Mesenchymal stem cell (in vitro differentiated cells and primary cell): ENCODE measurements at regions not wholly inside any gene's neighbourhood (a gene's known extent, or its start where the extent isn't known, plus 50 kb on each side); places are given as distances from the start of the nearest gene placed in this dataset.
A peak's percentile ranks its signal among the peaks of the same experiment; 100 is the strongest.

Experiments
- DNase-seq: peaks from one replicate; pipeline ENCODE4 v3.0.0-alpha.2; 2013
- H2AFZ ChIP-seq: one replicate; pipeline ENCODE4 v1.6.1; 2013; ENCODE audit warnings: low read depth, mild to moderate bottlenecking, control low read depth, inconsistent platforms, low read length, moderate library complexity
- H2AK5ac ChIP-seq: 2 replicates; pipeline ENCODE4 v1.6.1; 2013; ENCODE audit warnings: low read length, moderate library complexity, mild to moderate bottlenecking, inconsistent platforms; ENCODE audit not compliant: severe bottlenecking
- H2BK120ac ChIP-seq: one replicate; pipeline ENCODE4 v1.6.1; 2013; ENCODE audit warnings: low read depth, mild to moderate bottlenecking, inconsistent platforms, low read length, moderate library complexity
- H2BK12ac ChIP-seq, 2 experiments: one replicate each; pipeline ENCODE4 v1.6.1; 2013; ENCODE audit warnings: inconsistent platforms in 2 of 2, low read length in 2 of 2, mild to moderate bottlenecking in 2 of 2, moderate library complexity in 2 of 2, control low read depth in 1 of 2
- H2BK15ac ChIP-seq: one replicate; pipeline ENCODE4 v1.6.1; 2013; ENCODE audit warnings: mild to moderate bottlenecking, low read depth, inconsistent platforms; ENCODE audit not compliant: poor library complexity, severe bottlenecking
- H2BK5ac ChIP-seq: 2 replicates; pipeline ENCODE4 v1.6.1; 2013; ENCODE audit warnings: low read depth, mild to moderate bottlenecking, low read length, control low read depth, inconsistent platforms; ENCODE audit not compliant: poor library complexity, severe bottlenecking
- H3K14ac ChIP-seq, 2 experiments: one replicate each; pipeline ENCODE4 v1.6.1; 2013; ENCODE audit warnings: inconsistent platforms in 2 of 2, low read length in 2 of 2, control low read depth in 1 of 2, mild to moderate bottlenecking in 1 of 2, moderate library complexity in 1 of 2
- H3K18ac ChIP-seq, 2 experiments: one replicate each; pipeline ENCODE4 v1.6.1; 2013; ENCODE audit warnings: inconsistent platforms in 2 of 2, low read length in 2 of 2, control low read depth in 1 of 2, low read depth in 1 of 2, mild to moderate bottlenecking in 1 of 2
- H3K23ac ChIP-seq, 2 experiments: one replicate each; pipeline ENCODE4 v1.6.1; 2013; ENCODE audit warnings: inconsistent platforms in 2 of 2, low read length in 2 of 2, mild to moderate bottlenecking in 2 of 2, moderate library complexity in 2 of 2, control low read depth in 1 of 2
- H3K27ac ChIP-seq: 2 replicates; pipeline ENCODE4 v1.5.1; 2013; ENCODE audit warnings: mild to moderate bottlenecking, moderate library complexity, low read length, control low read depth, inconsistent platforms; ENCODE audit not compliant: poor library complexity, severe bottlenecking
- H3K27me3 ChIP-seq, 2 experiments: 2 replicates each; pipeline versions ENCODE4 v1.6.1 to v1.7.0; 2013; ENCODE audit warnings: low read length in 2 of 2, mild to moderate bottlenecking in 2 of 2, moderate library complexity in 2 of 2, control low read depth in 1 of 2, inconsistent platforms in 1 of 2; ENCODE audit not compliant: control insufficient read depth in 1 of 2, insufficient read depth in 1 of 2
- H3K36me3 ChIP-seq, 2 experiments: 2 replicates each; pipeline versions ENCODE4 v1.6.1 to v1.7.0; 2013; ENCODE audit warnings: low read length in 2 of 2, control low read depth in 1 of 2, inconsistent platforms in 1 of 2, low read depth in 1 of 2, mild to moderate bottlenecking in 1 of 2; ENCODE audit not compliant: insufficient read depth in 2 of 2, control insufficient read depth in 1 of 2
- H3K4ac ChIP-seq, 2 experiments: one replicate each; pipeline ENCODE4 v1.6.1; 2013; ENCODE audit warnings: inconsistent platforms in 2 of 2, low read length in 2 of 2, mild to moderate bottlenecking in 2 of 2, moderate library complexity in 2 of 2, control low read depth in 1 of 2, low read depth in 1 of 2
- H3K4me1 ChIP-seq: 2 replicates; pipeline ENCODE4 v1.6.1; 2013; ENCODE audit warnings: low read depth, low read length, control low read depth; ENCODE audit not compliant: control insufficient read depth, insufficient read depth
- H3K4me2 ChIP-seq: 2 replicates; pipeline ENCODE4 v1.6.1; 2013; ENCODE audit warnings: low read length, mild to moderate bottlenecking, inconsistent platforms; ENCODE audit not compliant: poor library complexity, severe bottlenecking
- H3K4me3 ChIP-seq, 2 experiments: 2 replicates each; pipeline versions ENCODE4 v1.5.1 to v1.7.0; 2013; ENCODE audit warnings: low read length in 2 of 2, mild to moderate bottlenecking in 2 of 2, control low read depth in 1 of 2, low read depth in 1 of 2; ENCODE audit not compliant: insufficient read depth in 1 of 2
- H3K79me1 ChIP-seq: replicated peaks from 2 replicates; pipeline ENCODE4 v1.6.1; 2013; ENCODE audit warnings: mild to moderate bottlenecking, control low read depth, low read length, inconsistent platforms; ENCODE audit not compliant: poor library complexity, severe bottlenecking
- H3K9ac ChIP-seq: 2 replicates; pipeline ENCODE4 v1.7.0; 2013; ENCODE audit warnings: mild to moderate bottlenecking, low read length, moderate library complexity
- H3K9me3 ChIP-seq: 2 replicates; pipeline ENCODE4 v1.7.0; 2013; ENCODE audit warnings: mild to moderate bottlenecking, low read length; ENCODE audit not compliant: control insufficient read depth
- H4K8ac ChIP-seq: one replicate; pipeline ENCODE4 v1.6.1; 2013; ENCODE audit warnings: inconsistent platforms, mild to moderate bottlenecking, low read length, moderate library complexity
- H4K91ac ChIP-seq: one replicate; pipeline ENCODE4 v1.6.1; 2013; ENCODE audit warnings: mild to moderate bottlenecking, low read length, inconsistent platforms
- WGBS: methylation state at CpG from one replicate; pipeline ENCODE4 v1.1.7; 2013; ENCODE audit warnings: mixed read lengths; 5-methylcytosine and 5-hydroxymethylcytosine counted together

GRCh38 chr14:86799244-86799647 lies 1193.7 kb downstream of the GALC start:
- Histone ChIP-seq H3K4me2 (no peak overlapping the region), H4K8ac (no peak overlapping the region), H2BK5ac (no peak overlapping the region), H4K91ac (no peak overlapping the region), H2AFZ (no peak overlapping the region), H3K4ac (no peak overlapping the region), H2AK5ac (no peak overlapping the region), H3K27ac (peak overlapping the region; percentile 75), H3K14ac (no peak overlapping the region), H2BK15ac (no peak overlapping the region), H3K27me3 (no peaks in the 10 kb centered on the region), H2BK12ac (no peak overlapping the region), H3K9me3 (no peaks in the 10 kb centered on the region), H3K23ac (no peak overlapping the region), H3K18ac (no peak overlapping the region), H2BK120ac (no peak overlapping the region), H3K36me3 (no peaks in the 10 kb centered on the region), H3K4me3 (no peak overlapping the region), H3K4me1 (no peaks in the 10 kb centered on the region), H3K79me1 (no peaks in the 10 kb centered on the region), H3K9ac (peak overlapping the region; percentile 43)
- 5% methylated on average over 1 of the region's 2 CpGs for WGBS
- DNase-seq: peak; percentile 91

- H3K18ac ChIP-seq: no peak overlapping the region
- no peaks in the 10 kb centered on the region for H3K79me1 ChIP-seq
- no peak overlapping the region for H4K8ac ChIP-seq
- H3K4me1 ChIP-seq: no peaks in the 10 kb centered on the region
- H4K91ac ChIP-seq: no peak overlapping the region
- H3K9me3 ChIP-seq: no peaks in the 10 kb centered on the region
- no peak for DNase-seq
- no peak overlapping the region for H2BK12ac ChIP-seq
- H3K36me3 ChIP-seq: no peaks in the 10 kb centered on the region
- H3K27ac ChIP-seq: peak overlapping the region; percentile 8
- H2BK15ac ChIP-seq: no peak overlapping the region
- H2AK5ac ChIP-seq: no peak overlapping the region
- H2BK5ac ChIP-seq: no peak overlapping the region
- H3K23ac ChIP-seq: no peak overlapping the region
- no peak overlapping the region for H2BK120ac ChIP-seq
- no peak overlapping the region for H3K4me3 ChIP-seq
- H3K27me3 ChIP-seq: no peaks in the 10 kb centered on the region
- peak overlapping the region; percentile 43 for H3K9ac ChIP-seq
- H3K4ac ChIP-seq: no peak overlapping the region
- no peak overlapping the region for H2AFZ ChIP-seq
- H3K14ac ChIP-seq: no peak overlapping the region
- no peak overlapping the region for H3K4me2 ChIP-seq
Measured at GRCh38 chr14:86798330-86798729, 1194.7 kb downstream of the GALC start.

- Histone ChIP-seq H3K4me1 (no peaks in the 10 kb centered on the region), H3K79me1 (no peaks in the 10 kb centered on the region), H2BK5ac (no peak overlapping the region), H3K9me3 (no peaks in the 10 kb centered on the region), H3K27ac (no peak overlapping the region), H2BK12ac (no peak overlapping the region), H2AK5ac (no peak overlapping the region), H3K4ac (peak overlapping the region in 1 of 2 experiments; percentile 58), H2BK15ac (no peak overlapping the region), H3K23ac (no peak overlapping the region), H3K18ac (no peak overlapping the region), H4K91ac (no peak overlapping the region), H3K9ac (no peak overlapping the region), H3K27me3 (no peaks in the 10 kb centered on the region), H3K14ac (no peak overlapping the region), H3K36me3 (no peaks in the 10 kb centered on the region), H3K4me3 (no peak overlapping the region), H4K8ac (no peak overlapping the region), H3K4me2 (no peak overlapping the region), H2BK120ac (peak overlapping the region; percentile 0), H2AFZ (no peak overlapping the region)
- 80% methylated on average over 1 of the region's 2 CpGs for WGBS
- DNase-seq: no peak
Measured at GRCh38 chr14:86797075-86797351, 1196.0 kb downstream of the GALC start.

GRCh38 chr14:86796221-86797074 lies 1196.5 kb downstream of the GALC start:
- Histone ChIP-seq H2BK15ac (no peak overlapping the region), H4K8ac (no peak overlapping the region), H3K14ac (no peak overlapping the region), H3K9me3 (no peaks in the 10 kb centered on the region), H4K91ac (no peak overlapping the region), H3K4me1 (no peaks in the 10 kb centered on the region), H2BK120ac (peak overlapping the region; percentile 0), H2BK12ac (no peak overlapping the region), H3K9ac (peak overlapping the region; percentile 31), H2BK5ac (peak overlapping the region; percentile 51), H2AFZ (no peak overlapping the region), H3K23ac (no peak overlapping the region), H2AK5ac (no peak overlapping the region), H3K27ac (no peak overlapping the region), H3K36me3 (no peaks in the 10 kb centered on the region), H3K4me3 (peak overlapping the region in 1 of 2 experiments; percentile 25), H3K27me3 (no peaks in the 10 kb centered on the region), H3K4me2 (no peak overlapping the region), H3K79me1 (no peaks in the 10 kb centered on the region), H3K4ac (peak overlapping the region in 1 of 2 experiments; percentile 58), H3K18ac (peak overlapping the region in 1 of 2 experiments; percentile 40)
- DNase-seq: peak; percentile 65
- WGBS: 14% methylated on average over 5 of the region's 6 CpGs
